Endothelial cell (in vitro differentiated cells): ENCODE measurements at regions not wholly inside any gene's neighbourhood (a gene's known extent, or its start where the extent isn't known, plus 50 kb on each side); places are given as distances from the start of the nearest gene placed in this dataset.

Source experiments
- DNase-seq: peaks from one replicate; pipeline ENCODE4 v3.0.0; 2021; ENCODE audit warnings: low spot score
- H3K27ac Mint-ChIP-seq: one replicate; pipeline ENCODE4 v1.8.0; 2021; ENCODE audit warnings: mixed read lengths, inconsistent platforms; ENCODE audit not compliant: unreplicated experiment
- H3K27me3 Mint-ChIP-seq: one replicate; pipeline ENCODE4 v1.8.0; 2021; ENCODE audit warnings: mild to moderate bottlenecking, moderate library complexity, mixed read lengths, inconsistent platforms; ENCODE audit not compliant: unreplicated experiment
- H3K36me3 Mint-ChIP-seq: one replicate; pipeline ENCODE4 v1.8.0; 2021; ENCODE audit warnings: mild to moderate bottlenecking, low read depth, mixed read lengths, inconsistent platforms; ENCODE audit not compliant: unreplicated experiment
- H3K4me1 Mint-ChIP-seq: one replicate; pipeline ENCODE4 v1.8.0; 2021; ENCODE audit warnings: mild to moderate bottlenecking, mixed read lengths, inconsistent platforms; ENCODE audit not compliant: unreplicated experiment
- H3K4me3 Mint-ChIP-seq: one replicate; pipeline ENCODE4 v1.8.0; 2021; ENCODE audit warnings: mild to moderate bottlenecking, mixed read lengths, inconsistent platforms; ENCODE audit not compliant: unreplicated experiment
- H3K9me3 Mint-ChIP-seq: one replicate; pipeline ENCODE4 v1.8.0; 2021; ENCODE audit warnings: mixed read lengths, inconsistent platforms; ENCODE audit not compliant: unreplicated experiment
- TF ChIP-seq, protein P1 (sequence below): fragments of 200-600 bp; sonication (generic); IDR thresholded peaks from one replicate; pipeline ENCODE4 v1.5.0; 2021; ENCODE audit warnings: antibody characterized with exemption; ENCODE audit not compliant: unreplicated experiment

DNA sequence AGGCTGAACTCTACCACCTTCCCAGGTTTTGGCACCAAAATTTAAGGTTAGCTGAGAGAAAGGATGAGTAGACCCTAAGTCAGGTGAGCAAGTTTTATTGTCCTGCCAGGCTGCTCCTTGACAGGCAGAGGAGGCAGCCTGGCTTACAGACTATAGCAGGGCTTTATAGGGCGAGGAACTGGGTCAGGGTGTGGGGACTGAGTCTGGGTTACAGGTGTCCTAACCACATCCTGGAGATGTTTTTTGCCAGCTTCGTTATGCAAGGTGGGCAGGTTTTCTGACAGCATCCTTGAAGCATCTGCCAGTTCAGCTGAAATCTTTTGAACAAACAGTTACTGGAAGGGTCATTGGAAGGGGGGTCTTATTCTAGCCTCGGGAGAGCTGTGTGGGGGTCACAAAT is 905.7 kb upstream of the SLITRK5 start:
- no peak for DNase-seq
- Mint-ChIP-seq H3K27me3 (peaks cover 4% of the 10 kb centered on the region), H3K9me3 (peaks cover 5% of the 10 kb centered on the region), H3K4me1 (no peaks in the 10 kb centered on the region), H3K4me3 (no peak overlapping the region), H3K27ac (no peak overlapping the region), H3K36me3 (no peaks in the 10 kb centered on the region)
- TF ChIP-seq, protein P1, sequence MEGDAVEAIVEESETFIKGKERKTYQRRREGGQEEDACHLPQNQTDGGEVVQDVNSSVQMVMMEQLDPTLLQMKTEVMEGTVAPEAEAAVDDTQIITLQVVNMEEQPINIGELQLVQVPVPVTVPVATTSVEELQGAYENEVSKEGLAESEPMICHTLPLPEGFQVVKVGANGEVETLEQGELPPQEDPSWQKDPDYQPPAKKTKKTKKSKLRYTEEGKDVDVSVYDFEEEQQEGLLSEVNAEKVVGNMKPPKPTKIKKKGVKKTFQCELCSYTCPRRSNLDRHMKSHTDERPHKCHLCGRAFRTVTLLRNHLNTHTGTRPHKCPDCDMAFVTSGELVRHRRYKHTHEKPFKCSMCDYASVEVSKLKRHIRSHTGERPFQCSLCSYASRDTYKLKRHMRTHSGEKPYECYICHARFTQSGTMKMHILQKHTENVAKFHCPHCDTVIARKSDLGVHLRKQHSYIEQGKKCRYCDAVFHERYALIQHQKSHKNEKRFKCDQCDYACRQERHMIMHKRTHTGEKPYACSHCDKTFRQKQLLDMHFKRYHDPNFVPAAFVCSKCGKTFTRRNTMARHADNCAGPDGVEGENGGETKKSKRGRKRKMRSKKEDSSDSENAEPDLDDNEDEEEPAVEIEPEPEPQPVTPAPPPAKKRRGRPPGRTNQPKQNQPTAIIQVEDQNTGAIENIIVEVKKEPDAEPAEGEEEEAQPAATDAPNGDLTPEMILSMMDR = no peak

DNA sequence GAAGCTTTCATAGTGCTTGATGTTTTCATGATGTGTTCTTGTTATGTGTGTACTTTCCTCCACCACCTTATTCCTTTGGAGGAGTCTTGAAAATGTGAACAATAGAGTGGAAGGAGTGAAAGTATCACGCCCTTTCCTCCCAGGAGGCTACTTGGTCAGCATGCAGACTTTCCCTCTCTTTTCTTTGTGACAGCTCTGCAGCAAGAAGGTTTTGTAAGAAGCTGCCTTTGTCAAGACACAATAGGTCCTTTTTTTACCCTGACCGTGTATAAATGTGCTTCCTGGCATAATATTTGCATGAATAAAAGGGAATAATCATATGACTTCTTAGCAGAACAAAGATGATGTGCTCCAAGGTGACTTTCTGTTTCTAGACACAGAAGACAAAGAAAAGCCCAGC is 882.6 kb upstream of the SLITRK5 start:
- H3K9me3 Mint-ChIP-seq = no peaks in the 10 kb centered on the region
- no peaks in the 10 kb centered on the region for H3K36me3 Mint-ChIP-seq
- peaks cover 1% of the 10 kb centered on the region for H3K27me3 Mint-ChIP-seq
- TF ChIP-seq, protein P1 = no peak
- H3K27ac Mint-ChIP-seq = no peak overlapping the region
- H3K4me3 Mint-ChIP-seq = no peak overlapping the region
- no peaks in the 10 kb centered on the region for H3K4me1 Mint-ChIP-seq
- no peak for DNase-seq

DNA sequence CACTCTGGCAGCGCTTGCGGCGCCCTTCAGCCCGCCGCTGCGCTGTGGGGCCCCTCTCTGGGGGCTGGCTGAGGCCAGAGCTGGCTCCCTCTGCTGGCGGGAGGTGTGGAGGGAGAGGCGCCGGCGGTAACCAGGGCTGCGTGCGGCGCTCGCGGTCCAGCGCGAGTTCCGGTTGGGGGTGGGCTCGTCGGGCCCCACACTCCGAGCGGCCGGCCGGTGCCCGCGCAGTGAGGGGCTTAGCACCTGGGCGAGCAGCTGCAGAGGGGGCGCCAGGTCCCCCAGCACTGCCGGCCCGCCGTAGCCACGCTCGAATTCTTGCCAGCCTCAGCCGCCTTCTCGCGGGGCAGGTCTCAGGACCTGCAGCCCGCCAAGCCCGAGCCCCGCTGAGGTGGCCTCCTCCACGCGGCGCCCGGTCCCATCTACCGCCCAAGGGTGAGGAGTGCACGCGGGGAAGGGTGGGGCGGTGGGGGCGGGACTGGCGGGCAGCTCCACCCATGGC is 879.0 kb upstream of the SLITRK5 start:
- Mint-ChIP-seq H3K9me3 (no peaks in the 10 kb centered on the region), H3K27ac (no peak overlapping the region), H3K27me3 (peaks cover 1% of the 10 kb centered on the region), H3K4me3 (no peak overlapping the region), H3K4me1 (no peaks in the 10 kb centered on the region), H3K36me3 (no peaks in the 10 kb centered on the region)
- no peak for DNase-seq
- TF ChIP-seq, protein P1 = no peak

DNA sequence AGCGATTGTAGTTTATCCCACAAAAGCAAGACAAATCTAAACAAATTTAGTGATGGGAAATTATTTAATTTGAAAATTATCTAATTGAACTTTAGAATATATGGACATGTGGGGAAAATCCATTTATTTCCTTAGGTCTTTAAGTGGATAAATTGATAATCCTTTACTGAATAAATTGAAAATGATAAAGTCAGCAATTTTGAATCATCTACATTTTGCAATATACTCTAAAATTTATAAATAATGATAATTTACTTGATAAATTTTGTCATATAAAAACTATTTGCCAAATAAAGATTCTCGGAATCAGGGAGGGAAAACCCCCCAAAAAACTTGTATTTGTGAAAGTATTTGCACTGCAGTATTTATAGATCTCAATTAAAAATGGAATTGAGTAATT is 875.3 kb upstream of the SLITRK5 start:
- Mint-ChIP-seq H3K36me3 (no peaks in the 10 kb centered on the region), H3K4me3 (no peak overlapping the region), H3K4me1 (no peaks in the 10 kb centered on the region), H3K27ac (no peak overlapping the region), H3K27me3 (peaks cover 1% of the 10 kb centered on the region), H3K9me3 (no peaks in the 10 kb centered on the region)
- TF ChIP-seq, protein P1 = no peak
- no peak for DNase-seq

DNA sequence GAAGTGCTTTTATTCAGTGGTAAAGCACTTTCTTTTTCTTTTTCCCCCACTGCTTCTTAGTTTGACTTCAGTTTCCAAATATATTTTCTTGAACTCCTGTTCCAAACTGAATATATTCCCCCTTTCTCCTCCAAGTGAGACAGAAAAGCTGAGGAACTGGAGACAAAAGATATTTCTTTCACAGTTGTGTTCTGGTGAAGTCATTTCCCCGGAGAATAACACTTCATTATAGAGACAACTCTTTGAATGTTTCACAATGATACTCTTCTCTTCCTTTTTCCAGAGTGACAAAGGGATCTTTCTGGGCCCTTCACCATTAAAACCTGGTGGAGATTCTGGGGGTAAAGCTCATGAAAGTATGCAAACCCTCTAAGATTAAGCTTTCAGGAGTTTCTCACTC is 860.8 kb upstream of the SLITRK5 start:
- no peak overlapping the region for H3K4me3 Mint-ChIP-seq
- no peaks in the 10 kb centered on the region for H3K9me3 Mint-ChIP-seq
- peaks cover 6% of the 10 kb centered on the region for H3K4me1 Mint-ChIP-seq
- no peak overlapping the region for H3K27ac Mint-ChIP-seq
- H3K36me3 Mint-ChIP-seq = no peaks in the 10 kb centered on the region
- no peak for DNase-seq
- TF ChIP-seq, protein P1 = no peak
- no peaks in the 10 kb centered on the region for H3K27me3 Mint-ChIP-seq
